ENCODE measurements at regions not wholly inside any gene's neighbourhood (a gene's known extent, or its start where the extent isn't known, plus 50 kb on each side); places are given as distances from the start of the nearest gene placed in this dataset.

DNA sequence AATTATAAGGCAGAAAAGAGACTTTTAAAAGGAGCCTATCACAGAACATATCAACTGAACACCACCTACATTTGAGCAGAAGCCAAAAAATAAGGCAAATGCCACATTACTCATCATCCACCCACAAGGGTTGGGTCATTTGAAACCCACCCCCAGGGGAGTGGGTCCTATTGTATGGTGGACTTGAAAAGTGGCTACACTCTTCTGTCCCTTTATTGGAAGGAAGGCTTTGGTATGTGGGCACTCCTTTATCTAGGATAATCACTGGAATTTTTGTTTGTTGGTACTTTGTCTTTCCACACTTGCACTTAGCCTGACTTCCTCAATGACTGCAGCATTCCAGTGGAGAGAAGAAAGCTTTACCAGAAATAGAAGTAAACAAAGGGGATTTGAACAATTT is 157.2 kb upstream of the COL11A1 start:
- TF ChIP-seq, protein P1, sequence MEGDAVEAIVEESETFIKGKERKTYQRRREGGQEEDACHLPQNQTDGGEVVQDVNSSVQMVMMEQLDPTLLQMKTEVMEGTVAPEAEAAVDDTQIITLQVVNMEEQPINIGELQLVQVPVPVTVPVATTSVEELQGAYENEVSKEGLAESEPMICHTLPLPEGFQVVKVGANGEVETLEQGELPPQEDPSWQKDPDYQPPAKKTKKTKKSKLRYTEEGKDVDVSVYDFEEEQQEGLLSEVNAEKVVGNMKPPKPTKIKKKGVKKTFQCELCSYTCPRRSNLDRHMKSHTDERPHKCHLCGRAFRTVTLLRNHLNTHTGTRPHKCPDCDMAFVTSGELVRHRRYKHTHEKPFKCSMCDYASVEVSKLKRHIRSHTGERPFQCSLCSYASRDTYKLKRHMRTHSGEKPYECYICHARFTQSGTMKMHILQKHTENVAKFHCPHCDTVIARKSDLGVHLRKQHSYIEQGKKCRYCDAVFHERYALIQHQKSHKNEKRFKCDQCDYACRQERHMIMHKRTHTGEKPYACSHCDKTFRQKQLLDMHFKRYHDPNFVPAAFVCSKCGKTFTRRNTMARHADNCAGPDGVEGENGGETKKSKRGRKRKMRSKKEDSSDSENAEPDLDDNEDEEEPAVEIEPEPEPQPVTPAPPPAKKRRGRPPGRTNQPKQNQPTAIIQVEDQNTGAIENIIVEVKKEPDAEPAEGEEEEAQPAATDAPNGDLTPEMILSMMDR (IDR thresholded peaks at IDR 0.05), result no peak
- no peak for TF ChIP-seq POLR2A (IDR thresholded peaks at IDR 0.05)
